GM19455 (cell line): ENCODE measurements at regions not wholly inside any gene's neighbourhood (a gene's known extent, or its start where the extent isn't known, plus 50 kb on each side); places are given as distances from the start of the nearest gene placed in this dataset.

ENCODE experiments used
- ATAC-seq: cut with Tn5 transposase; IDR thresholded peaks from one replicate; pipeline ENCODE4 v1.9.1; 2021; ENCODE audit not compliant: unreplicated experiment

GRCh38 chr10:31140716-31141115, 109.1 kb upstream of the ZNF438 start:
- ATAC-seq, result no peak

- no peak for ATAC-seq
These were observed 110.4 kb upstream of the ZNF438 start for GRCh38 chr10:31142026-31142425.

DNA sequence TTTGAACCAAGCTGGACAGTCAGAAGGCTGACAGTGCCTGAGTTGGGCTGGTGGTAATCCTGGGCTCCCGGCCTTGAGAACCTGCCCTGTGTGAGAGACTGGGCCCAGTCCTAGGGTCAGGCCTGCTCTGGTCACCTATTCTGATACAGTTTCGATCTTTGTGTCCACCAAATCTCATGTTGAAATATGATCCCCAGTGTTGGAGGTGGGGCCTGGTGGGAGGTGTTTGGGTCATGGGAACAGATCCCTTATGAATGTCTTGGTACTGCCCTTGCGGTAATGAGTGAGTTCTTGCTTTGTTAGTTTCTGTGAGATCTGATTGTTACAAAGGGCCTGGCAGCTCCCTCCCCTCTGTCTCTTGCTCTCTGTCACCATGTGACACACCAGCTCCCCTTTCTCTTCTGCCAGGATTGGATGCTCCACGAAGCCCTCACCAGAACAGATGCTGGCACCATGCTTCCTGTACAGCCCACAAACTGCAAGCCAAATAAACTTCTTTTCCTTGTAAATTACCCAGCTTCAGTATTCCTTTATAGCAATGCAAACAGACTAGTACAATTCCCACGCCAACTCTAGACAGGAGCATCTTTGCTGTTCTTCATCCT, 111.8 kb upstream of the ZNF438 start:
- no peak for ATAC-seq

DNA sequence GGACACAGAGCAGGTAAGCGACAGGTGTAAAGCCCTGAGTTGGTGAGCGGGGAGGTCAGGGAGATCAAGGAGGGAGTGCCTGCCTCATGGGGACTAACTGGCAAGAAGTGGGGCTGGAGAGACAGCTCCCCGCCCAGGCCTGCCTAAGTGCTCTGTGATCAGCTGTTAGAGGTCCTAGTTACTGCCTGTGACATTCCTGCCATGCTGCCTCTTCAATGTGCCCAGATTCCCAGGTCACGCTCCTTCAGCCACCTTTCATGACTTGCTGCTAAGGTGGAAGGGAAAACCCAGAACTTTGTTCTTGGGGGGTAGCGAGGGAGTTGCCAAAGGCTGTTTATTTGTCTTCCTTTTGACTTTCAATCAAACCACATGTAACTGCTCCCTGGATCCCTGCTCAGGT, 114.3 kb upstream of the ZNF438 start:
- ATAC-seq, result no peak

GRCh38 chr10:31146491-31147209, 115.0 kb upstream of the ZNF438 start:
- ATAC-seq, result no peak

DNA sequence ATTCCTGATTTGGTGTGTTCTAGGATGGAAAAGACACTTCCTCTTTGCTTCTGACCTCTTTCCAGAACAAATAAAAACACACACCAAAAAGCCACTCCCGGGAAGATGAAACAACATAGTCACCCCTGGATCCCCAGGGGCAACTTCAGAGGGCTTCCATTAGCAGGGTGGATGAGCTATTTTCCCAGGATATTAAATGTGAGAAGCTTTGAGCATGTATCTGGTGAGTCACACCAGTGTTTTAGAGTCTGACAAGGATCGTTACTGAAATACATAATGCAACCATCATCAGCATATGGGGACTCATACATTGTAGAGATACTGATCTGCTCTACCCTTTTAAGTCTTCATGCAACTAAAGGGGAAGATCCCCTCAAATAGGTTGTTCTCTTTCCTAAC, 115.5 kb upstream of the ZNF438 start:
- no peak for ATAC-seq

DNA sequence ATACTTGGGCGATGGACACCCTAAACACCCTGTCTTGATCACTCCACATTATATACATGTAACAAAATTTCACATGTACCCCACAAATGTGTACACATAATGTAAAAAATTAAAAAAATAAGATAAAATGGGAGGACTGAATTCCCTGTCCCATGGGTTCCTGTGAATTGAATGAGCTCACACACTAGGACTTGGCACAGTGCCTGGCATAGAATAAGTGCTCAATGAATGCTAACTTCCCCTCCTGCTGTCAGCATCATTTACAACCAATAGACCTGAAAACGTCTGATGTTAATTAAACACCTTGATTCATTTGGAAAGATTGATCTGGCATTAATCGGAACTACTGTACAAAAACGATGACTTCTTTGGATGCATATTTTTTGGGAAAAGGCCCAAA, 117.3 kb upstream of the ZNF438 start:
- no peak for ATAC-seq

DNA sequence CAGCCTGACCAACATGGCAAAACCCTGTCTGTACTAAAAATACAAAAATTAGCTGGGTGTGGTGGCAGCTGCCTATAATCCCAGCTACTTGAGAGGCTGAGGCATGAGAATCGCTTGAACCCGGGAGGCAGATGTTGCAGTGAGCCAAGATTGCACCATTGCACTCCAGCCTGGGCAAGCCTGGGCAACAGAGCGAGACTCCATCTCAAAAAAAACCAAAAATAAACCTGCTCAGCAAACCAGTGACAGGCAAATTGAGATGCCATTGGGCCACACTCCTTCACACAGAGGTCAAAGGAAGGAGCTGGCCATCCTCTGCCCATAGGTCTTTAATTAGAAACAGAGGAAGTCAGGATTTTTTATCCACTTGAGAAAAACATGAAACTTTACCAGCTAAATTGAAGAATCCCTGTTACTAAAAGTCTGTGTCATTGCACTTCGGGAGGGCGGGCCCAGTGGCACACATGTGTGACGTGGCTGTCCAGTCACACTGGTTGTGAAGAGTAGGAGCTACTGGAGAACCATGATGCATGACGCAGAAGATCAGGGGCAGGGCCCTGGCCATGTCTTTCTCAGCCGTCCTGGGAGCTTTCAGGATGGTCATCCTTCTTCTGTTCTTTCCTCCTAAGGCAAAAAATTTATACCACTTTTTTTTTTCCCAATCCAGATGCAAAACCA, 118.3 kb upstream of the ZNF438 start:
- ATAC-seq, result no peak

- ATAC-seq, result no peak
These were observed 119.6 kb upstream of the ZNF438 start for GRCh38 chr10:31151301-31151700.

DNA sequence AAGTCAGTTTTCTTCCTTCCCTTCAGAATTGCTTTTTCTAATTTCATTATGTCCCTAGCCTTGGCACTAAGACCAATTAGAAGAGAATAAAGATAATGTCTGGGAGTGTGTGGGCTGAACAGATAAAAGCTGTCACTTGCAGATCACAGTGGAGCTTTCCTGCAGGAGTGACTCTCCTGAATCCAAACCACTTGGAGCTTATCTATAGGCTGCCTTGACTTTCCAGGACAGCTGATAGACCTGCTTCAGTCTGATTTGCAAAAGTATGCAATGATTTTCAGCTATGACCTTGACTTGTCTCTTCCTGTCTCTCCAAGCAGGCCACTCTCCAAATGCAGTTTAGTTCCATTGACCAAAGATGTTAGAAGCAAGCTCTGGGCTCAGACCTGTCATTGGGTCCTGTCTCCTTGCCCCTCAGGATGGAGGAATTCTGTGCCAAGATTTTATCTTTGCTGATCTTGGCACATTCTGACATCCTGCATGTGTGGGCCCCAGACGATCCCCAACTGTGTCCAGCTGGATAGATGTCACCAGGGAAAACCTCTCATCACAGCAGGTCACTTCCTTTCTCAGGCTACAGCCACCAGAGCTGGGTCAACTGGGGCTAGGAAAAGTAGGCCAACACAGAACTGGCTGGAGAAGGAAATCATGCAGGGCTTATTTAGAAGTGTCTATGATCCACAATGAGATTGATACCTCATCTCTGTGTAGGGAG, 120.9 kb upstream of the ZNF438 start:
- ATAC-seq, result no peak

DNA sequence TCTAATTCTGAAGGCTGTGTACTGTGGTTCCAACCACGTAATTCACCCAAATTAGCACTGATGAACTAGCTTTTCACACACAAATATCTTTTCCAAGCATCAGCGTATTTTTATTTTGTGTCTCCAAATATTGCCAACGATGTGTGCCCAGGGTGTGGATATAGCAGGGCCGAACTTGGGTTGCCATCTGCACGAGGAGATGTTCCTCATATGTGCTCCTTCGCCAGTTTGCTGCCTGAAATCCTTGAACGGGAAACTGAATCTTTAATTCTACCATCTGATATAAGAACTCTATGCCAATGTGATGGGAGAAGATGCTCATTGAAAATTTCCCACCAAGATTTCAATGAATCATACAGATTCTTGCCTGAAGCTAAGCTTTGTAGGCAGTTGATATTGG, 121.5 kb upstream of the ZNF438 start:
- ATAC-seq, result no peak

- no peak for ATAC-seq
These were observed 122.0 kb upstream of the ZNF438 start for GRCh38 chr10:31153692-31154091.

DNA sequence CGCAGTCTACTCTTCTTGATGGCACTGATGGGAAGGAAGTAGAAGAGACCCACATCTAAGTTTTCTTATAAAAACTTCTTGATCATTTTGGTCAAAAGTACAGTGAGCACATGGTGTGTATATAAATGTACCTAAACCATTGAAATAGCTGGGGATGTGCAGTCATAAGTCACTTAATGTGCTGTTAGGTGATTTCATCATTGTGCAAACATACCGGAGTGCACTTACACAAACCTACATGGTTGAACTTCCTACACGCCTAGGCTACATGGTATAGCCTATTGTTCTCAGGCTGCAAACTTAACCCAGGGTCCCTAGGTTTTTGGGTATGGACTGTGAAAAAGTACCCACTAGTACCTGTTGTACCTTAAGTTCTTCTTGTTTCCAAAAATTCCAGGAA, 123.3 kb upstream of the ZNF438 start:
- ATAC-seq, result no peak

- no peak for ATAC-seq
These were observed 125.7 kb upstream of the ZNF438 start for GRCh38 chr10:31157123-31158010.

DNA sequence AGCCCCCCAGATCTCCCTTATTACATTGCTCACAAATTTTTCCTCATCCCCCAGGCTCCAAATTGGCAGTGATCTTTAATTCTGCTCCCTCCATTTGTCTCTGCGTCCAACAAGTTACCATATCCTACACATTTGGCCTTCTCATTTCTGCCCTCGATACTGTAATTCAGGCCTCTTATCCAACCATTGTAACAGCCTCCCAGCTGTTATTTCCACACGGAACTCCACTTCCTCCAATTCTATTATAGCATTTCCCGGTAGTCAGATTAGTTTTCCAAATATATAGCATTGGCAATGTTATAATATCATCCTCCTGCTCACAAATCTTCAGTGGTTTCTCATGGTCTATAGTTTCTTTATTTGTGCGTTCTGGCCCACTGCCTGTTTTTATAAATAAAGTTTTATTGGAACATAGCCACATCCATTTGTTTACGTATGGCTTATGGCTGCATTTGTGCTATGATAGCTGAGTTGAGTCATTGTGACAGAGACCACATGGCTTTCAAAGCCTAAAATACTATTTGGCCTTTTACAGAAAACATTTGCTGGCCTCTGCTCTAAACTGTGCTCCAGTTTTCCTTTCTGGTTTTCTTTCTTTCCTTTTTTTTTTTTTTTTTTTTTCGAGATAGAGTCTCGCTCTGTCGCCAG, 126.5 kb upstream of the ZNF438 start:
- no peak for ATAC-seq

DNA sequence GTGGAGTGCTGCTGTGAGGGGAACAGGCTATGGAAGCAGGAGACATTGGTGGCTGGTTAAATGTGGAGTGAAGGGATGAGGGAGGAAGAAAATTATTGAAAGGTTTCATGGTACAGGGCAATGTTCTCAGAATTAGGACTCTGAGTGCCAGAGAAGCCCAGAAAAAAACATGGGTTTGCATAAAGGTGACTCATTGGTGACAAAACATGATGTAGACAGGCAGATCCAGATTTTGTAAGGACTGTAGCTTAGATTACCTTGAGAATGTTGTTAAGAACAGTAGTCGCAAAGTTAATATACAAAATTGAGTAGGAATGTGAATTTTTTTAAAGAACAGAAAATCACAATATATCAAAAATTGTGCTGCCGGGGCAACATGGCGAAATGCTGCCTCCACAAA, 134.9 kb upstream of the ZNF438 start:
- ATAC-seq, result no peak

DNA sequence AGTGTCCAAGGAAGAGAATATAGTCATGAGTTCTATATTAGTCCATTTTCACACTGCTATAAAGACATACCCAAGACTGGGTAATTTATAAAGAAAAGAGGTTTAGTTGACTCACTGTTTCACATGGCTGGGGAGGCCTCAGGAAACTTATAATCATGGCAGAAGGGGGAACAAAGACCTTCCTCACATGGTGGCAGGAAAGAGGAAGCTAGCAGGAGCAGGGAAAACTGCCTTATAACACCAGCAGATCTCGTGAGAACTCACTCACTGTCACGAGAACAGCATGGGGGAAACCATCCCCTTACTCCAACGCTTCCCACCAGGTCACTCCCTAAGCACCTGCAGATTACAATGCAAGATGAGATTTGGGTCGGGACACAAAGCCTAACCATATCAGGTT, 139.0 kb upstream of the ZNF438 start:
- no peak for ATAC-seq

GRCh38 chr10:31171402-31172083, 139.9 kb upstream of the ZNF438 start:
- no peak for ATAC-seq

- no peak for ATAC-seq
These were observed 141.3 kb upstream of the ZNF438 start for GRCh38 chr10:31172925-31173324.

DNA sequence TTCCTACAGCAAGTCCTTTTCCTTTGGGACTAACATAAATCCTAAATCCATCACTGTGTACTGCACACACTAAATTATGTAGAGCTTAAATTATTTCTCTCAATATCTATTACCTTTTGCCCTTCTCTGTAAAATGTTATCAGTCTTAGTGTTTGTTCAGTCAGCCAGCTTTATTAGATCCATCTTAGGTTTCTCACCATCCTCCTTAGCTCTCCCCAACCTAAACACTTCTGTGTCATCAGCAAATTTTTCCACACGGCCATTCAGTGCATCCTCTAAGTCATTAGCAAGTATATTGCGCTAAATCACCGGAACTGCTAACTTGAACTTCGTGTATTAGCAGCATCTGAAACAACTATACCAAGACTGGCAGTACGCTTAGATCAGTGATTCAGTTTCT, 142.1 kb upstream of the ZNF438 start:
- no peak for ATAC-seq
